ENCODE measurements at regions not wholly inside any gene's neighbourhood (a gene's known extent, or its start where the extent isn't known, plus 50 kb on each side); places are given as distances from the start of the nearest gene placed in this dataset.

DNA sequence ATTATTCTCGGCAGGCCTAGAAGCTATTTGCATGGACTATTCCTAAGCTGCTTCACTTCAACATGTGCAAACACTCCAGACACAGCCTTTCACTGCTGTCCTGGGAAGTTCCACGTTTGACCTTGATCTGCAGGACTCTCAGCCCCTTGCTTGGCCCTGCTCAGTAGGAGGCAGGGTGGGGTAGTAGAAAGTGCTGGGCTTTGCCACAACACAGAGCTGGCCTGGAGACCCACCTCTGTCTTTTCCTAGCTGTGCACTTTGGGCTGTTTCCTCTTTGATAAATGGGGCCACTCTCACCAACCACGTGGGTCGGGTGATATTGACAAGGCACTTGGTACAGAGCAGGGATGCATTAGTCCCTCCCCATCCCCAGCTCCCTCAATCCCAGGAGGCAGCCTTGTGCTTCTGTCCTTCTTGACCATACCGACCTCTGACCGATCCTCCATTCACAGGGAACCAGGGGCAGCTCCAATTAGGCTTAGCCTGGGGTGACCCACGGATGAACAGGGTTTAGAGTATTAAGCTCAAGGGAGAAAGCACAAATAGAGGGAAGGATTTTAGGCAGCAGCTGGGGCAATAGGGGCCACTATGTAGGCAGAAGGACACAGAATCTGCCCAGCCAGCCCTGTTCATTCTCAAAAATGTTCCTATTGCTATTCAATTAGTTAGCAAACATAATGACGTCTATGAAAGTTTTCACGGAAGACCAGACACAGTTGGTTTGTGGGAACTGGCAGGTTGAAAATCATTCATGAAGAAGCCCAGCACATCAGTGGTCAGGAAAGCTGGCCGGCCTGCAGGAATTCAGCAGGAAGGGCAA, 63.3 kb downstream of the SYNE3 start:
- Histone ChIP-seq H2AFZ (ENCODE audit: low read depth) (no peak overlapping the region), H3K4me2 (no peak overlapping the region), H4K20me1 (ENCODE audit: insufficient read depth) (no peaks in the 10 kb centered on the region), H3K79me2 (ENCODE audit: insufficient read depth, low read depth) (no peaks in the 10 kb centered on the region), H3K36me3 (ENCODE audit: insufficient read depth) (no peaks in the 10 kb centered on the region), H3K27me3 (ENCODE audit: insufficient read depth, low read depth) (no peaks in the 10 kb centered on the region), H3K4me3 (IDR thresholded peaks at IDR 0.05; ENCODE audit: insufficient read depth, low read depth, low read length) (no peak overlapping the region), H3K9ac (no peak overlapping the region), H3K27ac (no peak overlapping the region), H3K4me1 (ENCODE audit: low read depth, poor library complexity, severe bottlenecking) (no peaks in the 10 kb centered on the region)
- TF ChIP-seq, protein P1, sequence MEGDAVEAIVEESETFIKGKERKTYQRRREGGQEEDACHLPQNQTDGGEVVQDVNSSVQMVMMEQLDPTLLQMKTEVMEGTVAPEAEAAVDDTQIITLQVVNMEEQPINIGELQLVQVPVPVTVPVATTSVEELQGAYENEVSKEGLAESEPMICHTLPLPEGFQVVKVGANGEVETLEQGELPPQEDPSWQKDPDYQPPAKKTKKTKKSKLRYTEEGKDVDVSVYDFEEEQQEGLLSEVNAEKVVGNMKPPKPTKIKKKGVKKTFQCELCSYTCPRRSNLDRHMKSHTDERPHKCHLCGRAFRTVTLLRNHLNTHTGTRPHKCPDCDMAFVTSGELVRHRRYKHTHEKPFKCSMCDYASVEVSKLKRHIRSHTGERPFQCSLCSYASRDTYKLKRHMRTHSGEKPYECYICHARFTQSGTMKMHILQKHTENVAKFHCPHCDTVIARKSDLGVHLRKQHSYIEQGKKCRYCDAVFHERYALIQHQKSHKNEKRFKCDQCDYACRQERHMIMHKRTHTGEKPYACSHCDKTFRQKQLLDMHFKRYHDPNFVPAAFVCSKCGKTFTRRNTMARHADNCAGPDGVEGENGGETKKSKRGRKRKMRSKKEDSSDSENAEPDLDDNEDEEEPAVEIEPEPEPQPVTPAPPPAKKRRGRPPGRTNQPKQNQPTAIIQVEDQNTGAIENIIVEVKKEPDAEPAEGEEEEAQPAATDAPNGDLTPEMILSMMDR (conservative IDR thresholded peaks at IDR 0.05; ENCODE audit: low read depth, low read length) = no peak

DNA sequence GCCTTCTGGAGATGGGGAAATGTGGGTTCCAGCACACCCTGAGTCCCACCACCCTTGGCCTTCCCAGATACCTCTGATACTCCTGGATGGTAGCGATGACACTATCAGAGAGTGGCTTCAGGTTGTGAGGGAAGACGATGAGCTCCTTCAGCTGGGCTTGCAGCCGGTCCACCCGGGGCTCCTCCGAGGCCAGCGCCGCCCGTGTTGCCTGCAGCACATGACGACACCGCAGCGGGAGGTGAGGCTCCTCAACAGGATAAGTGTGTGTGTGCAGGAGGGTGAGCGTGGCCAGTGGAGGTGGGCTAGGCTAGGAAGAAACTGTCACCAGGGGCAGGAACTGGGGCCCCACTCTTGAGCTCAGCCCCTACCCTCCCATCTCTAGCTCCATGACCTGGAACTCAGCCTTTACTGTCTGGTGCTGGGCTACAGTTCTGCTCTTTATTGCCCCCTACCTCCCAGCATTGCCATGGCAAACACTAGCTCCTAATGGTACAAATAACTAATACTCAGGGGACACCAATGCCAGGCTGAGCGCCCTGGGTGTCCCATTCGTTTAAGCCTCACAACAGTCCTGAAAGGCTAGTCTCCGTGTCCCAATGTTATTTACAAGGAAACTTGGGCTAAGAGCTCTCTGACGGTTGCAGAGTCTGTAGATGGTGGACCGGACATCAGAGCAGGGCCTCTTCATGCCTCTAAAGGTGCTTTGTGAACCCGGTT, 64.1 kb downstream of the SYNE3 start:
- Histone ChIP-seq H3K27ac (no peak overlapping the region), H3K36me3 (ENCODE audit: insufficient read depth) (no peaks in the 10 kb centered on the region), H2AFZ (ENCODE audit: low read depth) (no peak overlapping the region), H3K9ac (no peak overlapping the region), H3K4me2 (no peak overlapping the region), H3K4me1 (ENCODE audit: low read depth, poor library complexity, severe bottlenecking) (no peaks in the 10 kb centered on the region), H3K27me3 (ENCODE audit: insufficient read depth, low read depth) (no peaks in the 10 kb centered on the region), H3K79me2 (ENCODE audit: insufficient read depth, low read depth) (no peaks in the 10 kb centered on the region), H3K4me3 (IDR thresholded peaks at IDR 0.05; ENCODE audit: insufficient read depth, low read depth, low read length) (no peak overlapping the region), H4K20me1 (ENCODE audit: insufficient read depth) (no peaks in the 10 kb centered on the region)
- TF ChIP-seq, protein P1 (conservative IDR thresholded peaks at IDR 0.05; ENCODE audit: low read depth, low read length) = peak; percentile 43

DNA sequence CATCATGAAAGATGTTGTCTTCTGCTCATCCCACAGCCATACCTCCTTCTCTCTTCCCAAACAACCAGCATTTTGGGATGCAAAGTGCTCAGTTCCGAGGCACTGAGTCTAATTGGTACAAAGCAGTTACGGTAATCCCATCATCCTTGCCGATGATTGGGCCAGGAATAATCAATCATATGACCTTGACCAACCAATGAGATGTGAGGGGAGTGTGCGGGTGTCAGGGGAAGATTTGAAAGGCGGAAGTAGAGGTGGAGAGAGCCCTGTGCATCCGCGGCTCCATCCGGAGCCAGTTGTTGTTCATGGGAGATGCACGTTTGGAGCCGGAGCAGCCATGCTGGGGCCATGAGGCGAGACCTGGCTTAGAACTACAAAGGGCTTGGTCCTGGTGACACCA, 67.3 kb downstream of the SYNE3 start:
- Histone ChIP-seq H3K4me3 (IDR thresholded peaks at IDR 0.05; ENCODE audit: insufficient read depth, low read depth, low read length) (no peak overlapping the region), H3K4me1 (ENCODE audit: low read depth, poor library complexity, severe bottlenecking) (no peaks in the 10 kb centered on the region), H2AFZ (ENCODE audit: low read depth) (no peak overlapping the region), H3K4me2 (no peak overlapping the region), H3K27ac (no peak overlapping the region), H3K36me3 (ENCODE audit: insufficient read depth) (no peaks in the 10 kb centered on the region), H3K9ac (no peak overlapping the region), H3K79me2 (ENCODE audit: insufficient read depth, low read depth) (no peaks in the 10 kb centered on the region), H3K27me3 (ENCODE audit: insufficient read depth, low read depth) (no peaks in the 10 kb centered on the region), H4K20me1 (ENCODE audit: insufficient read depth) (no peaks in the 10 kb centered on the region)
- TF ChIP-seq, protein P1 (conservative IDR thresholded peaks at IDR 0.05; ENCODE audit: low read depth, low read length) = no peak

DNA sequence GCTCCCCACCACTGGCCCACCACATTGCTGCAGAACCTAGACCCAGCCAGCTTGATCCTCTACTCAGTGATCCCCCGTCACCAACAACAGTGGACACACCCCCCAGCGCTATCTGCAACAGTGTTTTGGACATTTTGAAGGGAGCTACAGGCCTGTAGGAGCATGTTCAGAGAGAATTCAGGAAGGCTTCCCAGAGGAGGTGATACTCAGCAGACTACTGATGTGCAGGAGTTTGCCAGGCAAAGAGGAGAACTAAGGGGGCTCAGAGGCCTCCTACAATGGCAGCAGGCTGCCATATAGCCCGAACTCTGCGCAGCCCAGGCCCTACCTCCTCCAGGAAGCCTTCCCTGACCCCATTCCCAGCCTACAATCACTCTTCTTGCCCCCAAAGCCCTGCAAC, 70.0 kb downstream of the SYNE3 start:
- H2AFZ ChIP-seq (ENCODE audit: low read depth) = no peak overlapping the region
- no peaks in the 10 kb centered on the region for H3K79me2 ChIP-seq (ENCODE audit: insufficient read depth, low read depth)
- no peaks in the 10 kb centered on the region for H3K4me1 ChIP-seq (ENCODE audit: low read depth, poor library complexity, severe bottlenecking)
- H3K4me3 ChIP-seq (IDR thresholded peaks at IDR 0.05; ENCODE audit: insufficient read depth, low read depth, low read length) = no peak overlapping the region
- H3K4me2 ChIP-seq = no peak overlapping the region
- no peaks in the 10 kb centered on the region for H3K27me3 ChIP-seq (ENCODE audit: insufficient read depth, low read depth)
- no peak overlapping the region for H3K9ac ChIP-seq
- no peaks in the 10 kb centered on the region for H4K20me1 ChIP-seq (ENCODE audit: insufficient read depth)
- H3K27ac ChIP-seq = no peak overlapping the region
- no peaks in the 10 kb centered on the region for H3K36me3 ChIP-seq (ENCODE audit: insufficient read depth)
- TF ChIP-seq, protein P1 (conservative IDR thresholded peaks at IDR 0.05; ENCODE audit: low read depth, low read length) = no peak
